Fibroblast of lung (primary cell): ENCODE measurements at regions not wholly inside any gene's neighbourhood (a gene's known extent, or its start where the extent isn't known, plus 50 kb on each side); places are given as distances from the start of the nearest gene placed in this dataset.

Experiments
- EZH2 ChIP-seq: IDR thresholded peaks from 2 replicates; pipeline ENCODE4 v1.5.1; 2012; ENCODE audit warnings: low read length, control low read depth, mild to moderate bottlenecking; ENCODE audit errors: missing control alignments
- TF ChIP-seq, protein P1 (sequence below), 2 donors: IDR thresholded peaks in 1 of 2; conservative IDR thresholded peaks in 1 of 2; 1 replicate in 1 of 2; 2 replicates in 1 of 2; pipeline ENCODE4 v1.5.1; 2011 to 2012; ENCODE audit warnings: low read length in 2 of 2, control low read depth in 1 of 2, inconsistent platforms in 1 of 2, low read depth in 1 of 2, mild to moderate bottlenecking in 1 of 2

DNA sequence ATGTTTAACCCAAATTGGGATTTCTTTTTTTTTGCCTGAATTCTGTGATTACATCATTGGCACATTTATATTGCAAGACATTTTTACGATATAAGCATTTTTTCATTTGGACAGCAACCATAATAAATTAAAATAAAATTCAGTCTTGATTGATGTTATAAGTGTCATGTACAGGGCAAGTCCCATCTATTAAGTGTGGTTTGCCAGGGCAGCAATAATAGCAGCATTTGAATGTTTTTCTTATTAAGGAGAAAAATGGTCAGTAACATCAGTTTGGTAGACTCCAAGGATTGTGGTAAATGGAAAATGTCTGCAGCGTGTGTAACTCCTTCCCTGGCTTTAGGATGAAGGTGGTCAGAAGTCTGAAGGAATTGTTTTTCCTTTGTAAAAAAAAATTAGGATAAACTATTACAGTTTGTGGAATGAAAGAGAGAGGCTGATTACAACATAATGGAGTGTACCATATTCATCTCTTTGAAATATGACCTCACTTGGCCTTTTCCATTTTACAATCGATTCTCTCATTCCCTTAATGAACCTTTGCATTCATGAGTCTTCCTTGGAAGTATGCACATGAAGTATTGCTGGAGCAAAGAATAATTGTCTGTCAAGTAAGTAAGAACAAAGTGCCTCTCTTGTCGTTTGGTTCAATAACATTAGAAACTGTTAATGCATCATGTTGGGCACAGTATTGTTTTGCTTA is 405.4 kb upstream of the THRB start:
- TF ChIP-seq, protein P1, sequence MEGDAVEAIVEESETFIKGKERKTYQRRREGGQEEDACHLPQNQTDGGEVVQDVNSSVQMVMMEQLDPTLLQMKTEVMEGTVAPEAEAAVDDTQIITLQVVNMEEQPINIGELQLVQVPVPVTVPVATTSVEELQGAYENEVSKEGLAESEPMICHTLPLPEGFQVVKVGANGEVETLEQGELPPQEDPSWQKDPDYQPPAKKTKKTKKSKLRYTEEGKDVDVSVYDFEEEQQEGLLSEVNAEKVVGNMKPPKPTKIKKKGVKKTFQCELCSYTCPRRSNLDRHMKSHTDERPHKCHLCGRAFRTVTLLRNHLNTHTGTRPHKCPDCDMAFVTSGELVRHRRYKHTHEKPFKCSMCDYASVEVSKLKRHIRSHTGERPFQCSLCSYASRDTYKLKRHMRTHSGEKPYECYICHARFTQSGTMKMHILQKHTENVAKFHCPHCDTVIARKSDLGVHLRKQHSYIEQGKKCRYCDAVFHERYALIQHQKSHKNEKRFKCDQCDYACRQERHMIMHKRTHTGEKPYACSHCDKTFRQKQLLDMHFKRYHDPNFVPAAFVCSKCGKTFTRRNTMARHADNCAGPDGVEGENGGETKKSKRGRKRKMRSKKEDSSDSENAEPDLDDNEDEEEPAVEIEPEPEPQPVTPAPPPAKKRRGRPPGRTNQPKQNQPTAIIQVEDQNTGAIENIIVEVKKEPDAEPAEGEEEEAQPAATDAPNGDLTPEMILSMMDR (conservative IDR thresholded peaks at IDR 0.05 in 1 of 2, IDR thresholded peaks at IDR 0.05 in 1 of 2; ENCODE audit: low read depth in 1 of 2, low read length in 2 of 2) = no peak
- no peak for TF ChIP-seq EZH2
